NCI-H748 (cell line): ENCODE measurements at regions not wholly inside any gene's neighbourhood (a gene's known extent, or its start where the extent isn't known, plus 50 kb on each side); places are given as distances from the start of the nearest gene placed in this dataset.

Experiments used
- DNase-seq: peaks from one replicate; lab custom pipeline; 2025; ENCODE audit not compliant: unreplicated experiment; lab: John Stamatoyannopoulos, UW

GRCh38 chr4:186931519-186931918, 207.9 kb upstream of the FAT1 start:
- DNase-seq: no peak

DNA sequence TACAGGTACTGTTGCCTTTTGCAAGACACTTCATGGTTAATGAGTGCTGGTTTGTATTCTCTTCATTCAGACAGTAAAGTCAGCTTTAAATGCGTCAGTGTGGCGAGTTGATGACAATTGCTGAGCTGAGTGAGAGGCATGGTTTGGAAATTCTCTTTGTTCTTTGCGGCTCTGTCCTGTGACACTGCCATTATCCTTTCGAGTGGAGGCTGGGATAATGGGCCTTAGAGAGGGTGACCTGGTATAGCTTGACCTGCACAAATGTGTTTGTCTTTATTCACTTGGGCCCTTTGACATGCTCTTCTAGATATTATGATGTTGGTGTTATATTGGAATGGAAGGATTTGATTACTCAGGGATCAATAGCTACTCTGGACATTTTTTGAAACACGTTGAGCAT, 208.5 kb upstream of the FAT1 start:
- peak; percentile 87 for DNase-seq

- no peak for DNase-seq
Observed at GRCh38 chr4:186932631-186933187, 209.1 kb upstream of the FAT1 start.

- no peak for DNase-seq
Observed at GRCh38 chr4:186934244-186934643, 210.6 kb upstream of the FAT1 start.

GRCh38 chr4:186934841-186935443, 211.3 kb upstream of the FAT1 start:
- DNase-seq: no peak

DNA sequence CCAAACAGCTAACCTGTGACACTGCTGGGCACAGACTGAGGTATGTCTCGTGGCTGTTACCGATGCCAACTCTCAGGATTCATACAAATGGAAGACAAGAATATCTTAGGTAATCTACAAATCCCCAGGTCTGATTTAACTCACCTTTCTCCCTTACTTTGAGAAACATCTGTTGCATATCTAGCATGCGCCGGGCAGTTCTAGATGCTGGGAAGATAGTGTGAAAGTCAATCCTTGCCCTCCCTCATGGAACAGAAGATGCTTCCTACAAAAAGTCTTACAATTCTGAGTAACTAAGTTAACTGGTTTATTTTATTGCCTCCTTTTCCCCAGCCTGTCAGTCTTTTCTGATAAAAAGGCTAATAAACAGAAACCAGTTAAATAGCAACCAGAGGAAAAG, 212.2 kb upstream of the FAT1 start:
- no peak for DNase-seq

- no peak for DNase-seq
Observed at GRCh38 chr4:186936496-186937375, 213.1 kb upstream of the FAT1 start.

DNA sequence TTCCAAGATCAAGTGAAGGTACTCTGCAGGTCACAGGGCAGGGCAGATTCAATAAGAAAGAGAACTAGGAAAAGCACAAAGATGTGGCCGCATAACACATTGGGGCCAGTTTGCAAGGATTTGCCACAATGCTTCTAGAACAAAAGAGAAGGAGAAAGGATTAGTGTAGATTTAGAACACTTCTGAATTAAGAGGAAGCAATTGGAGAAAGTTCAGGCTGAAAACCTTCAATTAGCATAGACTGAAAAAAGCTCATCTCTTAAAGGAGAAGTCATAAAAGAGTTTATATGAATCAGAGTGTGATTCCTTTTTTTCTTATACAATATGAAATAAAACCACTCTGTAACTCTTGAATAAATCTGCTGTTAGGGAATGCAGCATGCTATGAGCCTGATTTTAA, 215.6 kb upstream of the FAT1 start:
- DNase-seq: no peak

DNA sequence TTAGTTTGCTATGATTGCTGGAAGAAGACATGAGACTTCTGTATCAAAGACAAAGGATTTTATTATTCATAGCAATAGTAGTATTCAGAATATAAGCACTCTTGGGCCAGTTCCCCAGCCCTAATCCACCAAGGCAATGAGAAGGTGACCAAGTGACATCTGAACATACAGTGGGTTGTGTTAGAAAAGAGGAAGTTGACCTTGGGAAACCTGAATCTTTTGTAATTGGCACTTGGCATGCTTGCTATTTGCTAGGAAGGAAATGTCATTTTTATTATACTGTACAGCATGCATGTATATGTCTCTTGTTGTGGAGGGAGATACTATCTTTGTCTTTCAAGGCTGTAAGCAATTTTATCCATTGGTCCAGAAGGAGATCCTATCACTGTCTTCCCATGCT, 216.1 kb upstream of the FAT1 start:
- DNase-seq: no peak

DNA sequence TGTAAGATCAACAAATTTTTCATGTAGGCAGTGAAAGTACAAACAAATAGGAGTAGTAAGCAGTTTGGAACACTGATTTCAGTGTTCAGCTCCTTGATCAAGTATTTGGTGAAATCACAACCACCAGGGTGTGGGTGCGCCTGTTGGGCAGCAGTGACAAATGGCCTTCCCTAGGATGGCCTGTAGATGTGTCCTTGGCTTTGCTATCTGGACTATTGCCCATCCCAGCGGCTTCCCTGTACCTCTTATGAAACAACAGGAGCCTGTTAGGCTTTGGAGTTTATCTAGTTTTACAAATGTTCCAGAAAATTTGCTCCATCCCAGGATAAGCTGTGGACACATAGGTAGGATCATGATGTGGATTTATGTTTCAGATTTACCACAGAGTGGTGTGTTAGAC, 216.8 kb upstream of the FAT1 start:
- no peak for DNase-seq

- peak; percentile 14 for DNase-seq
Observed at GRCh38 chr4:186942758-186943377, 219.2 kb upstream of the FAT1 start.

- DNase-seq: no peak
Observed at GRCh38 chr4:186943411-186943810, 219.8 kb upstream of the FAT1 start.

DNA sequence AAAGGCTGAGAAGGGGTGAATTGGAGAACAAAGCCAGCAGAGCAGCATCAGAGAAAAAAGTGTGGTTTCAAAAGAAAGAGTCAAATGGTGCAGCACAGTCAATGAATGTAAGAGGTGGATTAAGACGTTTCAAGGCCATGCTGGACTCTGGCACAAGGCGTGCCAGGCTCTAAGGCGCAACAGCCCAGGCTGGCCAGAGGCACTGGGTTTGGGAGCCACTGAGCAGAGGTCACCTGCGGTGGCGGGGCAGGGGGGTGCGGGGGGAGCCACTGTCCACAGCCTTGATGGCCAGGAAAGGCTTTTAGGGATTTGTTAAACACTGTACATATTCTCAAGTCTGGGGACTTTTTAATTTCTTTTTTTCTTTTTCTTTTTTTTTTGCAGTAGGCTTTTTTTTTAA, 222.5 kb upstream of the FAT1 start:
- no peak for DNase-seq

DNA sequence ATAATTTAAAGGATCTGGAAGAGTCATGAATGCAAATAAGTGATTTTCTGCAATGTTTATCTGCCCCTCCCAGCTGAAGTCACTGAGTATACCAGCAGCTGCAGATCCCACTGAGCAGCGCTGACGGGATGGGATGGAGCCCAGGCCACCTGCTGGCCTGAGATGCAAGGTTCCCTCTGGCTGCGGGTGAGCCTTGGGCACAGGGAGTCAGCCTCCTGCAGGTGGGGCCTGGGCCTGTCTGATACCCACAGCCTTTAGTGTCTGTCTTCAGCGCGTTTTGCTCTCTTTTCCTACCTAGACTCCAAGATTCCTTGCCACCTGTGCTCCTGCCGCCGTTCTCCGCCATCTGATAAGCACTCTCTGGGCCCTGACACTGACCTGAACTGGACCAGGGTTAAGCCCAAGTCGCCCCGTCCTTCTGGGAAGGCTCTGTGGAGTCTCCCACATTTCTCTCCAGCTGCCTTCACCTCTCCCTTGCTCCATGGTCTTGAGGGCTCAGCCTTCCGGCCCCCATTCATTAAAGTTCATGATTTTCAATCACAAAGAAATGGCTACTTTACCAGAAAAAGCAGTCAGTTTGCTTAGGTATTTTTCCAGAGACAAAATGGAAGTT, 223.1 kb upstream of the FAT1 start:
- peak; percentile 77 for DNase-seq

- DNase-seq: peak; percentile 55
Observed at GRCh38 chr4:186948361-186949242, 224.9 kb upstream of the FAT1 start.

GRCh38 chr4:186949847-186950246, 226.2 kb upstream of the FAT1 start:
- no peak for DNase-seq

DNA sequence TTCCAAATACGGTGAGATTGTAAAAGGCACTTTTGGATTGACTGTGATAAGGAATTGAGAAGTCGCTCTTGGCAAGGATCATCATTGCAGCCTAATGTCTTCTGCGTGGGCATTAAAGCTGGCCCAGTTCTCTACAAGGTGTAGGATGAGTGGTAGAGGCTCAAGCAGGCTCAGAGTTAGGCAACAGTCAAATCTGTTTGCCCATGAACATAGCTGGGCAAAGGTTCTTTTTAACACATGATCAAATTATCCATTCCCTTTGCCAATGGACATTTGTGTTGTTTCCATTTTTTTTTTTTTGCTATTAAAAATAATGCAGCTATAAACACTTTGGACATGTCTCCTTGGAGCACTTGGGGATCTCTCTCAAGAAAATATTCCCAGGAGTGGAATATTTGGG, 229.1 kb upstream of the FAT1 start:
- DNase-seq: no peak

GRCh38 chr4:186953599-186954260, 230.1 kb upstream of the FAT1 start:
- DNase-seq: no peak

- no peak for DNase-seq
Observed at GRCh38 chr4:186954509-186954908, 230.9 kb upstream of the FAT1 start.

DNA sequence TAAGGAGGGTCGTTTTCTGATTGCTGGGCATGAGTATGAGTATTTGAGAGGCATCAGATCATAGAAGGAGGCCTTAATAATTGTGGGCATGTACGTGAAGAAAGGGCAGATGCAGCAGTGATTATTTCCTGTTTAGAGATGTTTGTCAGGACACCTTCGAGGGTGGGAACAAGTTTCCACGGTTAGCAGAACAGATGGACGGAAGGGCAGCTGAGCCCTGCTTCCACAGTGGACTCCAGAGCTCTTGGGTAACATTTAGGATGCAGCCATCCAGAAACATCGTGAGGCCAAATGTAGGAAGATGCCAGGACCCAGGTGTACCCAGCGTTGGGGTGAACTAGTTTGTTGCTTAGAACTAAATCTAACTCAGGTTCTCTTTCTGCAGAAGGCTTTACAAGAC, 231.3 kb upstream of the FAT1 start:
- no peak for DNase-seq
